GM10266 (cell line): ENCODE measurements at regions not wholly inside any gene's neighbourhood (a gene's known extent, or its start where the extent isn't known, plus 50 kb on each side); places are given as distances from the start of the nearest gene placed in this dataset.

Source experiments
- DNase-seq: peaks from one replicate; pipeline ENCODE4 v3.0.0; 2012; ENCODE audit errors: extremely low spot score
- CTCF ChIP-seq: IDR thresholded peaks from 2 replicates; pipeline ENCODE4 v1.5.1; 2012; ENCODE audit warnings: mild to moderate bottlenecking, low read depth; ENCODE audit not compliant: control insufficient read depth, insufficient read depth; ENCODE audit errors: missing control alignments

GRCh38 chr10:108360187-108360586 lies 1195.7 kb upstream of the SORCS1 start:
- DNase-seq = no peak
- no peak for TF ChIP-seq CTCF

GRCh38 chr10:108358912-108359311 lies 1194.4 kb upstream of the SORCS1 start:
- TF ChIP-seq CTCF = no peak
- DNase-seq = no peak

GRCh38 chr10:108352771-108353170 lies 1188.3 kb upstream of the SORCS1 start:
- no peak for TF ChIP-seq CTCF
- no peak for DNase-seq

- no peak for DNase-seq
- no peak for TF ChIP-seq CTCF
Measured at GRCh38 chr10:108348215-108348614, 1183.7 kb upstream of the SORCS1 start.

- no peak for TF ChIP-seq CTCF
- DNase-seq = no peak
Measured at GRCh38 chr10:108346066-108346465, 1181.6 kb upstream of the SORCS1 start.

GRCh38 chr10:108338146-108338545 lies 1173.6 kb upstream of the SORCS1 start:
- TF ChIP-seq CTCF = no peak

GRCh38 chr10:108336836-108337235 lies 1172.3 kb upstream of the SORCS1 start:
- TF ChIP-seq CTCF = no peak

More at GRCh38 chr10:108338146-108338545, 1173.6 kb upstream of the SORCS1 start:
- no peak for DNase-seq

More at GRCh38 chr10:108336836-108337235, 1172.3 kb upstream of the SORCS1 start:
- no peak for DNase-seq
